ENCODE measurements at regions not wholly inside any gene's neighbourhood (a gene's known extent, or its start where the extent isn't known, plus 50 kb on each side); places are given as distances from the start of the nearest gene placed in this dataset.

DNA sequence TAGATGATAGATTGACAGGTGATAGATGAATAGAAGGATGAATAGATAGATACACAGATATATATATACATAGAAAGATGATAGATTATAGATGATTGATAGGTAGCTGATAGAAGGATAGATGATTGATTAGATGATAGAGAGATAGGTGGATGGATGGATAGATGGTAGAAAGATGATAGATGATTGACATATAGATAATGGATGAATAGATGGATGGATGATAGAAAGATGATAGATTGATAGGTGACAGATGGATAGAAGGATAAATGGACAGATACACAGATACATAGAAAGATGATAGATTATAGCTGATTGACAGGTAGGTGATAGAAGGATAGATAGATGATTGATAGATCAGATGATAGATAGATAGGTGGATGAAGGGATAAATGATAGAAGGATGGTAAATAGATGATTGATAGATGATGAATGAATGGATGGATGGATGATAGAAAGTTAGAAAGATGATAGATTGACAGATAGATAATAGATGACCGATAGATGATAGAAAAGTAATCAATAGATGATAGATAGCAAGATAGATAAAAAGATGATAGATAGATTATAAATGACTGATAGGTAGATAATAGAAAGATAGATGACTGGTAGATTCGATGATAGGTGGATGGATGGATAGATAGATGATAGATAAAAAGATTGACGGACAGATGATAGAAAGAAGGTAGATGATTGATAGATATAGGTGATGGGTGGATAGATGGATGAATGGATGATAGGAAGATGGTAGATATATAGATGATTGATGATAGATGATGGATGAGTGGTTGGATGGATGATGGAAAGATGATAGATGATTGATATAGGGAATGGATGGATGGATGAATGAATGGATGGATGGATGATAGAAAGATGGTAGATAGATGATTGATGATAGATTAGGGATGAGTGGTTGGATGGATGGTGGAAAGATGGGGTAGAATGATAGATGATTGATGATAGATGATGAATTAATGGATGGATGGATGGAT, 80.4 kb downstream of the MICALL2 start:
- no peak for DNase-seq (ENCODE audit: low spot score)

DNA sequence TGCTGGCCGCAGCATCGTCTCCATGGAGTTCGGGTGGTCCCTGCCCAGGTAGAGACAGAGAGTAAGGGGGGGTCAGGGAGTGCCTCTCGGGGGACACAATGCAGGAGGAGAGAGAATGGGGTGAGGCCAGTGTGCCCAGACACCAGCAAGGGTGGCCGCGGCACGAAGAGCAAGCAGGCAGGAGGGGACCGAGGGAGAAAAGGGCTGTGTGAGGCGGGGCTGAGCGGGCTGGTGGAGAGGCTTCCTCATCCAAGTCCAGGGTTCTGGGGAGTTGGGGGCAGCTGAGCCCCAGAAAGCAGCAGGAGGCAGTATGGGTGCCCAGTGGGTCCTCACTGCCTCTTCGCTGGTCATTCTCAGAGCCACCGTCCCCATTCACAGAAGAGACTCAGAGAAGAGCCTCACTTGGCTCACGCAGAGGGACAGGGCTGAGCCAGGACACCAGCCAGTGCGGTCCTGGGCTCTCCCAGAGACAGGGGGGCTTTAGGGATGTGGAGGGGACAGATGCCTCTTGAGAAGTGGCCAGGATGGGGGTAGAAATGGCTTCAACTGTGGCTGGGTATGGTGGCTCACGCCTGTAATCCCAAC, 78.9 kb downstream of the MICALL2 start:
- no peak for DNase-seq (ENCODE audit: low spot score)

DNA sequence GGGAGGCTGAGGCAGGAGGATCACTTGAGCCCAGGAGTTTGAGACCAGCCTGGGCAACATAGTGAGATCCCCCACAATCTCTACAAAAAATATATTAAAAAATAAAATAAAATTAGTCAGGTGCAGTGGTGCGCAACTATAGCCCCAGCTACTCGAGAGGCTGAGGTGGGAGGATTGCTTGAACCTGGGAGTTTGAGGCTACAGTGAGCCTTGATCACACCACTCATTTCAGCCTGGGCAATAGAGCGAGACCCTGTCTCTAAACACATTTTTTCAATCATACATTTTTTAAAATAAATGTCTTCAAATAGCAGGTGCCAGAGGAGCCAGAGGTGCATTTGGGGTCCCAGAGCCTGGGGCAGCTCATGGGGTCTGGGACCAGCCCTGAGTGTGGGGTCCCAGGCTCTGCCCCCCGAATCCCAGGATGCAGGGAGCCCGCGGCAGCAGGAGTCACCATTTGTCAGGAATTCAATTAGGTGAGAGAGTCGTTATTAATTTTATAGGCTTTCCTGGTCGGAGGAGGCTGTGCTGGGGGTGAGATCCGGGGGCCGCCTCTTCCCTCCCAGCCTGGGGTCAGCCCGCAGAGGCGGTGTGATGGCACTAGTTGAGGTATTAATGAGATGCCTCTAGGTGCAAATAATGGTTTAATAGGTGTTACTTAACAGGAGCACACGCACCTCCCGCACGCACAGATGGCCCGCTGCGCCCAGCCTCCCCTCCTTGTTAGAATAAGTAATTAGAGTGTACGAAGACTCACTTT, 78.3 kb downstream of the MICALL2 start:
- DNase-seq (ENCODE audit: low spot score) = no peak

DNA sequence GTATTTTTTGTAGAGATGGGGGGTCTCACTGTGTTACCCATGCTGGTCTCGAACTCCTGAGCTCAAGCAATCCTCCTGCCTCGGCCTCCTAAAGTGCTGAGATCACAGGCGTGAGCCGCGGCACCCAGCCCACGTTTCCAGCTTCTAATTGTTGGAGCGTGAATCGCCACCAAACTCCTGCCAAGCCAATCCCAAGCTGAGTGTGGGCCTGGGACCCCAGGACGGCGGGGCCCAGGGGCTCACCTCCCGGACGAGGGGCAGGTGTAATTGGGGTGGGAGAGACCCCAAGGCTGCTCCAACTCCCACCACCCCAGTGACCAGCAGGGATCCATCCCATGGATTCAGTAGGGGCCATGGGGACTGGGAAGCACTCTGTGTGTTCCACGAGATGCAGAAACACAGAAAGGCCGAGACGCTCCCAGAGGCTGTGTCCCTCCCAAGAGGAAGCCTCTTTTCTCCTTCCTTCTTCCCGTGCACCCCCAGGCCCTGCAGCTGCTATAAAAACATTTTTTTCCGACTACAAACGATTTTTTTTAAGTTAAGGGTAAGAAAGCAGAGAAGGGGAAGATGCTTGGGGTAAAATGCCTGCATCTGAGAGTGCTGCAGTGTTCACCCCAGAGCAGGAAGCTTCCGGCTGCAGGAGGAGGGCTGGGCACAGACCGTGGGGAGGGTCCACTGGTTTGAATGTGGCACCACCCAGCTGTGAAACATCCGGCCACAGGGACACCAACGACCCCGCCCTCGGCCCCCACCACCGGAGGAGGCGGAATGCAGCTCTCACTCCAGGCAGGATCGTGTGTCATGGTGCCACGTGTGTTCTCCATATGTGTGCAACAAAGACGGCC, 76.5 kb downstream of the MICALL2 start:
- no peak for DNase-seq (ENCODE audit: low spot score)

DNA sequence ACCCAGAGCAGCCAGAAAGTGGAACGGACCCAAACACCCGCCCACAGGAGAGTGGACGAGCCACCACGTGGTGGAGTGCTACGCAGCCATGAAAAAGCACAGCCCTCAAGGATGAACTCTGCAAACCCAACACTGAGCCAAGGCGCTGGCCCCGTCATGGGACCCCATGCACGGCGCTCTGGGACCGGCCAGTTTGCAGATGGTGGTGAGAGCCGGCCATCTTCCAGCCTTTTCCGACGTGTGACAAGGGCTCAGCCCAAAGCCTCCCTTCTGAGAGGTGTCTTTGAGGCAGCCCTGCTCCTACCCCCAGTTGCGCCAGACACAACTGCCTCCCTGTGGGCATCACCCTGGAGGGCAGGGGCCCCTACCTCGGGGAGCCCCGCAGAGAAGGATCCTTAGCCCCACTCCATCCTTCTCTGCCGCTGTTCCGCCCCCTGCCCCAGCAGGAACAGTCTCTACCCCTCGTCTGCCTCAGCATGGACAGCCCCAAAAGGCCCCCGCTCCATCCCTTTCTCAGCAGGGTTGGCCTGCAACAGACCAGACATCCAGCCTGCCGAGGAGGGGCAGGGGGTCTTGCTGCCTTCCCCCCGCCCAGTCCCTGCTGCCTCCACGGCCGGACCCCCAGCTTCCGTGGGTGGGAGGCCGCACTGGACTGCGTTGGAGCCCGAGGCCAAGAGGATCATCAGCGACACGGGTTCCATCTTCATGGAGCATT, 75.7 kb downstream of the MICALL2 start:
- DNase-seq (ENCODE audit: low spot score) = no peak

DNA sequence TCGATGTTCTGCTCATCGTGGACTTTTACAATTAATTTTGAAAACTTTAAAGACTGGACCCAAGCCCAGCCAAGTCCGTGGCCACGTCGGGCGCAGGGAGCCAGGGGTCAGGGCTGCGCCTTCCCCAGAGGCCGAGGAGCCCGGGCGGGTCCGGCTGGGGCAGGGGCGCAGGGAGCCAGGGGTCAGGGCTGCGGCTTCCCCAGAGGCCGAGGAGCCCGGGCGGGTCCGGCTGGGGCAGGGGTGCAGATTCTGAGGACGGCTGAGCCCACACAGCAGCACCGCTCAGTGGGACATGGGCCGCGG, 75.2 kb downstream of the MICALL2 start:
- DNase-seq (ENCODE audit: low spot score) = no peak
